Bronchial epithelial cell (primary cell): ENCODE measurements at regions not wholly inside any gene's neighbourhood (a gene's known extent, or its start where the extent isn't known, plus 50 kb on each side); places are given as distances from the start of the nearest gene placed in this dataset.

Experiments
- DNase-seq: peaks from one replicate; pipeline ENCODE4 v3.0.0-alpha.2; 2010; ENCODE audit warnings: low read depth
- FAIRE-seq: peaks from 2 replicates; lab custom pipeline; 2011; peaks lifted over from hg19 to GRCh38; lab: Jason Lieb, UNC
- H3K27me3 ChIP-seq: 2 replicates; pipeline ENCODE4 v1.5.1; 2011; ENCODE audit warnings: low read length; ENCODE audit not compliant: control insufficient read depth, insufficient read depth
- H3K36me3 ChIP-seq: 2 replicates; pipeline ENCODE4 v1.5.1; 2011; ENCODE audit warnings: low read length; ENCODE audit not compliant: control insufficient read depth, insufficient read depth
- H3K4me3 ChIP-seq: 2 replicates; pipeline ENCODE4 v1.5.1; 2011; ENCODE audit warnings: mild to moderate bottlenecking, low read depth, low read length, control low read depth
- TF ChIP-seq, protein P1 (sequence below): IDR thresholded peaks from 2 replicates; pipeline ENCODE4 v1.5.1; 2011; ENCODE audit warnings: mild to moderate bottlenecking, moderate library complexity, low read length, control low read depth, inconsistent platforms; ENCODE audit not compliant: insufficient read depth, severe bottlenecking

DNA sequence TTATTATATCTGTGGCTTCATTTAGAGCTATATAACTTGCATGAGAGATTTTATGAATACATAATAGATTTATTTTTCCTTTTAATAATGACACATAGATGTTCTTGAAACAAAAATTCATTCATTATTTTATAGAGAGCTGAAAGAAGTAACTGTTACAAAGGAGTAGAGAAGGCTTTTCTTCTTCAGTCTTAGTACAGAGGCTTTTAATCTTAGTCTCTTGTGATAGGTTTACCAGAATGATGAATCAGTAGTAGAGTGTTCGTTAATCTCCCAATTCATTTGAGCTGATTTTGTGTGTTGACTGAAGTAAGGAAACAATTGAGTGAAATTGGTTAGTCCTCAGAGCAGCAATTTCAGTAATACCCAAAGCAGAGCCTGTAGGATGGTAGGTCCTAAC is 1284.1 kb upstream of the ACO1 start:
- DNase-seq = no peak
- Histone ChIP-seq H3K36me3 (no peaks in the 10 kb centered on the region), H3K4me3 (no peak overlapping the region), H3K27me3 (no peaks in the 10 kb centered on the region)
- TF ChIP-seq, protein P1, sequence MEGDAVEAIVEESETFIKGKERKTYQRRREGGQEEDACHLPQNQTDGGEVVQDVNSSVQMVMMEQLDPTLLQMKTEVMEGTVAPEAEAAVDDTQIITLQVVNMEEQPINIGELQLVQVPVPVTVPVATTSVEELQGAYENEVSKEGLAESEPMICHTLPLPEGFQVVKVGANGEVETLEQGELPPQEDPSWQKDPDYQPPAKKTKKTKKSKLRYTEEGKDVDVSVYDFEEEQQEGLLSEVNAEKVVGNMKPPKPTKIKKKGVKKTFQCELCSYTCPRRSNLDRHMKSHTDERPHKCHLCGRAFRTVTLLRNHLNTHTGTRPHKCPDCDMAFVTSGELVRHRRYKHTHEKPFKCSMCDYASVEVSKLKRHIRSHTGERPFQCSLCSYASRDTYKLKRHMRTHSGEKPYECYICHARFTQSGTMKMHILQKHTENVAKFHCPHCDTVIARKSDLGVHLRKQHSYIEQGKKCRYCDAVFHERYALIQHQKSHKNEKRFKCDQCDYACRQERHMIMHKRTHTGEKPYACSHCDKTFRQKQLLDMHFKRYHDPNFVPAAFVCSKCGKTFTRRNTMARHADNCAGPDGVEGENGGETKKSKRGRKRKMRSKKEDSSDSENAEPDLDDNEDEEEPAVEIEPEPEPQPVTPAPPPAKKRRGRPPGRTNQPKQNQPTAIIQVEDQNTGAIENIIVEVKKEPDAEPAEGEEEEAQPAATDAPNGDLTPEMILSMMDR = no peak
- FAIRE-seq = no peak

- no peaks in the 10 kb centered on the region for H3K36me3 ChIP-seq
- DNase-seq (peak; percentile 4), FAIRE-seq (no peak)
- H3K4me3 ChIP-seq = no peak overlapping the region
- H3K27me3 ChIP-seq = no peaks in the 10 kb centered on the region
- TF ChIP-seq, protein P1 = no peak
These were observed 1280.6 kb upstream of the ACO1 start for GRCh38 chr9:31103836-31104235.

DNA sequence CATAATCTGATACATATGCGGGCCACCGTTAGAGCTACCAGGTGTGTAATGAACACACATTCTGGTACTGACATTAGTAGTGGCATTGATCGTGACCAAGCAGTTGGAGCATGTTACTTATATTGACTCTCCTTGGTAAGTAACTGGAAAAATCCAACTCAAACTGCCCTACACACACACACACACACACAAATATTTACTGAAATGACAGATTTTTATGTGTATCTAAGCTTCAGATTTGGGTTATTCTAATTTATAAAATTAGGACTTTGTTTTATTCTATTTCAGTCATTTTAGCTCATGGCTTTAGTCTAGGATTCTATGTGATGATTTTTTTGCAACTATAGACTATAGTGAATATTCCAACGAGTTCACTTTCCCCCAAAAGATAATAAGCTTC is 1280.2 kb upstream of the ACO1 start:
- Histone ChIP-seq H3K36me3 (no peaks in the 10 kb centered on the region), H3K27me3 (no peaks in the 10 kb centered on the region), H3K4me3 (no peak overlapping the region)
- TF ChIP-seq, protein P1 = no peak
- DNase-seq (no peak), FAIRE-seq (no peak)

- FAIRE-seq (no peak), DNase-seq (no peak)
- TF ChIP-seq, protein P1 = no peak
- H3K36me3 ChIP-seq = no peaks in the 10 kb centered on the region
- H3K4me3 ChIP-seq = no peak overlapping the region
- no peaks in the 10 kb centered on the region for H3K27me3 ChIP-seq
These were observed 1272.0 kb upstream of the ACO1 start for GRCh38 chr9:31112491-31112890.

- FAIRE-seq = no peak
- H3K36me3 ChIP-seq = no peaks in the 10 kb centered on the region
- DNase-seq = no peak
- TF ChIP-seq, protein P1 = no peak
- no peak overlapping the region for H3K4me3 ChIP-seq
- H3K27me3 ChIP-seq = no peaks in the 10 kb centered on the region
These were observed 1270.1 kb upstream of the ACO1 start for GRCh38 chr9:31114346-31114745.

DNA sequence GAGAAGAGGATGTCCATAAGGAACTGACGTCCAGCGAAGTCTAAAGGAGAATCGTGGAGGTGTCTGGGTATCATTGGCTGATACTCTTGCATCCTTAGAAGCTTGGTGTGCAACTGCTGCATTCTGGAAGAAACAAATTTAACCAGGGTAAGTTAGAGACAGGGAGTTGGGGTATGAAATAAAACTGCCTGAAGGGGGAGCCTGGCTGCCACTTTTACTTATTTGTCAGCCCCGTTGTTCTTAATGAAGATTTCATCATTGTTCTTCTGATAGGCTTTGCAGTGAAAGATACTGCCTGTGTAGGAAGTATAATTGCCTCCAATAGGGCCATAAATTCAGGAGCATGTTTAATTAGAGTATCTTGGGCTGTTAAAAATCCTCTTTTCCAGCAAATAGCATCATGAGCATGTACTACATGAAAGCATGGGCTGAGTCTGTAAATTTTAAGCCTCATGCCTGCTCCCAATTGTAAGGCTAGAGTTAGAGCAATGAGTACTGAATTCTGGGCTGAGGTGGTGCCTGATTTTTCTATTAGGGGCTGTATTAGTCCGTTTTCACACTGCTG is 1264.5 kb upstream of the ACO1 start:
- FAIRE-seq = peak; percentile 28
- TF ChIP-seq, protein P1 = peak; percentile 70
- no peaks in the 10 kb centered on the region for H3K27me3 ChIP-seq
- no peak overlapping the region for H3K4me3 ChIP-seq
- no peaks in the 10 kb centered on the region for H3K36me3 ChIP-seq
- peak; percentile 50 for DNase-seq
